NCI-H1694 treated with DMSO at 0.1 percent for 48 hours (cell line): ENCODE measurements at regions not wholly inside any gene's neighbourhood (a gene's known extent, or its start where the extent isn't known, plus 50 kb on each side); places are given as distances from the start of the nearest gene placed in this dataset.

Experiments
- DNase-seq: peaks from one replicate; lab custom pipeline; 2025; lab: John Stamatoyannopoulos, UW

DNA sequence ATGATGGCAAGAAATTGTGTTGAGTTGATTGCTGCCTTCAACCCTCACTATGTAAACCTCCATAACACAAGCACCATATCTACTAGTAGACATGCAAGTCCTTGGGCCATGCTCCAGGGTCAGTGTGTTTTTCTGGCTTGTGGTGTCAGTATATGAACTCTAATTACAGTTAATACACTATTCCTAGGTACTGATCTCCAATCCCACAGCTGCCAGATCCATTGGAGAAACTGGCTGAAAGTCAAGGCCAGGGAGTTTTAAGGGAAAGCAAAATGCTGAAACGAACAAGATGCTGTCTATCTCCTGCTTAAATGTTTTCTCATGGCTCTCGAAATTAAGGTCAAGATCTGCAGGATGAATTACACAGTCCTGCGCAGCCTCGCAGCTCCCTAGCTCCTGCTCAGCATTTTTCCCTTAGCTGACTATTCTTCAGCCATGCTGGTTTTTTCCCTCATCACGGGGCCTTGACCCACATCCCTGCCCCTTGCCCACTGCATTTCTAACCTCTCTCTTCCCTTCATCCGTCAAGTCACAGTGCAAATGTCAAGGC, 425.0 kb upstream of the ADAMTS9 start:
- DNase-seq, result no peak

- DNase-seq, result no peak
Observed at GRCh38 chr3:65110661-65111060, 422.9 kb upstream of the ADAMTS9 start.

DNA sequence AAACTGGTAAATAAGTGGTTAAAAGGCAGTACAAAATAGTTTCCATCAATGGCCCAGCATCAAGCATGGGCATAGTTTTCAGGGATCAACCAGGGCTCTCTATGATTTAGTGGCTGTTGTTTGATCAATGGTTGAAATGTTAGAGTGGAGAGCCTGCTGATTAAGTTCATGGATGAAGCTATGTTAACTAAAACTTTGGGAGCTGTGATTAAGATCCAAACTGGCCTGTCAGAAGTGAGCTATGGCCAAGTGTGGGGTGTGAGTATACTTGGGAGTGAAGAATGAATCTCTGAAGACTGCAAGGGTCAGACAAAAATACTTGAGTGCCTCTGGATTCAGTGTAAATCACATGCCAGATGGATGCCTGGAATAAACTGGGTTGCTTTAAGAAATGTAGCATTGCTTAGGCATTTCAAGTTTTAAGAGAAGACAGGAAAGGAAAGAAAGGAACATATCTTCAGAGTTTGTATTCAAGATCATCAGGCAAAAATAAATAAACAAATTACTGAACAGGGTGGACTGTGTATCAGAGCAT, 422.2 kb upstream of the ADAMTS9 start:
- no peak for DNase-seq

DNA sequence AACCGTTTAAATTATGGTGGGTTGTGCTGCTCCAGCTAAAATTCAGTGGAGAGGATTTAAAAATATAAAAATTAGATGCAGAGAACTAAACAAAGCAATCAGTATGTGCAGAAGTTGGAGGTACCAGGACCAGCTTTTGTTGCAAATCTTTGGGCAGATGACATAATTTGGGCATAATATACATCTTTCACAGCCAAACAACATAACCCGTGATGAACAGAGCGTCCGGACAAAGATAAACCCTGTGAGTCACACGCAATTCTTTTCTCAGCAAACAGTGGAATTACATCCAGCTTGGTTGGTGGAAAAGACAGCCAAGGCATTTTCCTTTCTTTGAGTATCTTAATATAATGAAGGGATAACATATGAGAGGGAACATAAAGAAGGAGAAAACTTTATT, 419.4 kb upstream of the ADAMTS9 start:
- no peak for DNase-seq

DNA sequence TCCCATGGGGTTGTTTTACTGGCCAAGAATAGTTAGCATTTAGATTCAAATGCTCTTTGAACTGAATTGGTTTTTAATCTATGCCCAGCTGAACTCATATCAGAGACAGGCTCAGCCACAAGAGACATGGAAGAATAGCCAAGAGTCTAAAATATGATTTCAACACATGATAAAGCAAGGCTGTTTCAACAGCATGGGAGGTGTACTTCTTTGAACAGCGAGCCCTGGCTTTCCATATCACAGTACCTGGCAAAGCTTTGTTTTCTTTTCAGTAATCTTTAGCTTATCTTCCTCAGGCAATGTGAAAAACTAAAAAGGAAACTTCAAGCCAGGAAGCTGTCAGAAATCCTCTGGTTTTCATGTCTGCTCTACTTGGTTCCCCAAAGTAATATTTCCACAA, 413.6 kb upstream of the ADAMTS9 start:
- no peak for DNase-seq

GRCh38 chr3:65098400-65098799, 410.6 kb upstream of the ADAMTS9 start:
- DNase-seq, result no peak

GRCh38 chr3:65096110-65096745, 408.4 kb upstream of the ADAMTS9 start:
- no peak for DNase-seq

DNA sequence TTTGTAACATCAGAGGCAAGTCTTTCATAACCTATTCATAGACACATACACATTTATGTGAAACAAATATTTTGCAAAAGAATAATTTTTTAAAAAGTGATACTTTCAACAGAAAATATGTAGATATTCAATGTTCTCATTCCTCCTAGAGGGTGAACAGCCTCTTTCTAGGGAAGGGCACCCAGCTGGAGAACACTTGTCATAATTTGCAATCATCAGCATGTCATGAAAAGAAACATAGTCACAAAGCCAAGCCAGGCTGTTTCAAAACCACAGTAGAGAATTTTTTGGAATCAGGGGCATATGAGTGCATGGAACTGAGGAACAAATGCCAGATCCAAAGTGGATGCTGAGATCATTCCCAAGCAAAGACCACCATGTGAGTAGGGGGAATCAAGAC, 406.9 kb upstream of the ADAMTS9 start:
- no peak for DNase-seq

DNA sequence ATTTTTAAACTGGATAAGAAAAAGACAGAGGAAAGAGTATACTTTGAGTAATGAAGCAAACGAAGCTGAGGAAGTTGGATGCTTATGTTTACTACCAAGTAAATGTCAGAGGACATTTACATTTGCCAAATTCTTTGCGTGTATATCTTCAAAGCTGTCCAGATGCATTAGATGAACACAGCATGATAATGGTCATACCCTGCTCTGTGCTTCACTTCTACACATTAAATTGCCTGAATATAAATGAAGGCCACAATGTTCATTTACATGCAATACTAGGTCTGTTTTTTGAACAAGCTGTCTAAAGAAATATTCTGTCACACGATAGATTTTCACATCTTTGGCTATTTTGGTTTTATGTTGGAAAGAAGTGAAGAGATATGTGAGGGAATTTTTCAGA, 405.8 kb upstream of the ADAMTS9 start:
- DNase-seq, result no peak

- no peak for DNase-seq
Observed at GRCh38 chr3:65091565-65091964, 403.8 kb upstream of the ADAMTS9 start.

DNA sequence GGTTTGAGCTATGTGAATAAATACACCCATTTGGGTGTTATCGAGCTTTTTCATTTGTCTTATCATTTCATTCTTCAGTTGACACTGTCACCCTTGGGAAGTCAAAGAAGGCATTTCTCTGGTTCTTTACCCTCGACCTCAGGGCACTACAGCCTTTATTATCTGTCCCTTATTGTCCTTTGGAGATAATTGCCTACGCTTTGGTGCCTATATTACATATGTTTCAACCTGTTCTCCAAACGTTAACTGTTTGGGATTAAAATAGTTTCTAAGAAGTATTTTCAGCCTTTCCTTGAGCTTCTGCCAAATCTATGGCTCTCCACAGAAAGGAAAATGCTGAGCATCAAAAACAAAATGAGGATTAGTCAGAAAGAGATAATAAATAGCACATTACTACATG, 395.4 kb upstream of the ADAMTS9 start:
- no peak for DNase-seq

DNA sequence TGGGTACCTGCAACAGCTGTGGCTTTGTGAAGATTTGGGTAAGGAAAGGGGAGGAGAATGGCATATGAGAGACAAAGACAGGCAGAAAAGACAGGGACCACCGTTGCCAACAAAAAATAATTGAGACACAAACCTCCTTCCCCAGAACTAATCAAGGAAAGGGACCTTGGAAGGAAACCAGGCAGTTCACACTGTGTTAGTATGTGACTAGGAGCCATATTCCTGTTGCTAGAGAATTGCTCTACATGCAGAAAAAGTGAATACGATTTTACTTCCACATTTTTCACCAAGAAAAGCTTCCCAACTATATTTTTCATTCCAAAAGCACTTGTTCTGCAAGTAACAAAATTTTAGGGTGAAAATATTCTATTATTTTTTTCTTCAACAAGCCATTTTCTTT, 393.7 kb upstream of the ADAMTS9 start:
- no peak for DNase-seq

- DNase-seq, result no peak
Observed at GRCh38 chr3:65080432-65080831, 392.6 kb upstream of the ADAMTS9 start.

- no peak for DNase-seq
Observed at GRCh38 chr3:65079560-65079959, 391.8 kb upstream of the ADAMTS9 start.

DNA sequence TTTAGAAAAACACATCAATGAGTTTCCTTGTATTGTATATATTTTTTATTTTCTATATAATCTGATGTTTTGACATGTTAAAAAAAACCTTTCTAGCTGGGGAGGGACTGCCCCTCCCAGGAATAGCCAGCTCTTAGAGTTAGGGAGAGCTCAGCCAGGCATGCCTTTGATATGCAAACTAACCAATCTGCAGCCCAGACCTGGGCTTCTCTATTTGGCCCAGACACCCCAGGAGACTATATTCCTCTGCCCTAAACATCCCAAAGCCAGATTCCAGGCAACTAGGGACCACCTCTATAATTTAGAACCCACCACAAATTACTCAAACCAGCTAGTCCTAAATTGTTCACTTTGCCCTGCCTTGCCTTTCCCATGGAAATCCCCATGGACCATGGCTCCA, 390.9 kb upstream of the ADAMTS9 start:
- no peak for DNase-seq

DNA sequence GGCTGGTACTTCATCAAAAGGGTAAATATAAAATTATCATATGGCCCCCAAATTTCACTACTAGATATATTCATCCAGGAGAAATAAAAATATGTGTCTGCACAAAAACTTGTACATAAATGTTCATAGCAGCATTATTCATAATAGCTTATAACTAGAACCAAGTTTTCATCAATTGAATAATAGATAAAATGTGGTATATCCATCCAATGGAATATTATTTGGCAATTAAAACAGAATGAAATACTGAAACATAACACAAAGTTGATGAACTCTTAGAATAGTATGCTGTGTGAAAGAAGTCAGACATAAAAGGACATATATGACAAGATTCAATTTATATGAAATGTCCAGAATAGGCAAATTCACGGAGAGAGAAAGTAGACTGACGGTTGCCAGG, 389.3 kb upstream of the ADAMTS9 start:
- no peak for DNase-seq

DNA sequence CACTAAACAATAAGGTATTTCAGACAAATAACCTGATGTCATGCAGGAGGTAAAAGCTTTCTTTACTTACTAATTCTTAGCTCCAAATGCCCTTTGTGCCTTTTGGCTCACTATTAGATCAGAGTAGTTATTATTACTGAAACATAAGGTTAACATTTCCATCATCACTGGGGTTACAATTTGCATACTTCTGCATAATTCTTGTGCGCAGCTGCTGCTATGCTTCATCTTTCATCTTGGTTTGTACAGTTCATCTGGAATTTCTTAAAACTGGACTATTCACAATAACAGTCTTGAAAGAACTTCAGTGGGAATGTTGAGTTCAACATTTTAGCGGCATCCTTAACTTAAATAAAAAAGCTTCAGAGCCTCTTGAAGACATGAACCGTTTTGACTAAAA, 383.2 kb upstream of the ADAMTS9 start:
- no peak for DNase-seq

- no peak for DNase-seq
Observed at GRCh38 chr3:65060904-65061303, 373.1 kb upstream of the ADAMTS9 start.

DNA sequence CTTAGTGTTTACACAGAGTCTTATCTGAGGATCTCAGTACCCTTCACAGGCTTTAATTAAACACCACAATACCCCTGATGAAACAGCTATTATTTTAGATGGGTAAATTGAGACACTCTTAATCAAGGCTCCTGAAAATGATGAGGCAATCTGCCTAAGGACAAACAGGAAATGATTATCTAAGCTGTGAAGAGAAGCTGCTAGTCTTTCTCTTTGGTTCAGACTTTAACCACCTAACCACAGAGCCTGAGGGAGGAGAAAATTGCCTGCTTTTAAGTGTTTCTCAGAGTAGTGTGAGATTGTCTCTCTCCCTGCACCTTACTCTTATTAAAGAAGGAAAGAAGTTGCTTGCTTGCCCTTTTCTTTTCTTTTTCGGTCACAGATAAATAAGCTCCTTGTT, 364.3 kb upstream of the ADAMTS9 start:
- no peak for DNase-seq

DNA sequence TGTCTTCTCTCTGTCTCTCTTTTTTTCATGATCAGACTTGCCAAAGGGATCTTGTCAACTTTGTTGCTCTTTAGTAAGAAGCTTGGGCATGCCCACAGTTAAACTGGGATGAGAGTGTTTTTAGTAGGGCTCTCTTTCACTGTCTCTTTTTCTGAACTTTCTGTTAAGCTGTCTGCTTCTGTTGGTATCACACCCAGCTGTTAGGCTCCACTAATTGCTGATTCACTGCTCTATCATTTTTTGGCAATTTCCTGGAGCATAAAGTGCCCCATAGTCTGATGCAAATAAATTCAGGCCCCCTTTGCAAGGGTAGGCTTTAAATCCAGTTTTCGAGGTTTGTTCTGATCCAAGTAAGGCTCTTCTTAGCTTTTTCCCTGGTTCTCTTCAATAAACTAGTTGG, 360.4 kb upstream of the ADAMTS9 start:
- no peak for DNase-seq

DNA sequence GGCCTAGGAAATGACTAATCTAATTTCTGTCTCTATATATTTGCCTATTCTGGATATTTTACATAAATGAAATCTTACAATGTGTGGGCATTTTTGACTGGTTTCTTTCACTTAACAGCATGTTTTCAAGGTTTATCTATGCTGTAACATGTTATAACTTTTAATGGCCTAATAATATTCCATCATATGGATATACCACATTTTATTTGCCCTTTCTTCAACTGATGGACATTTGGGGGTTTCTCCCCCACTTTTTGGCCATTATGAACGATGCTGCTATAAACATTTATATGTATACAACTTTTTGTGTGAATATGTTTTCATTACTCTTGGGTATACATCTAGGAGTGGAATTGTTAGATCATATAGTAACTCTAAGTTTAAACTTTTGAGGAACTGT, 357.3 kb upstream of the ADAMTS9 start:
- no peak for DNase-seq

- no peak for DNase-seq
Observed at GRCh38 chr3:65044401-65044800, 356.6 kb upstream of the ADAMTS9 start.

GRCh38 chr3:65042675-65043074, 354.9 kb upstream of the ADAMTS9 start:
- no peak for DNase-seq

DNA sequence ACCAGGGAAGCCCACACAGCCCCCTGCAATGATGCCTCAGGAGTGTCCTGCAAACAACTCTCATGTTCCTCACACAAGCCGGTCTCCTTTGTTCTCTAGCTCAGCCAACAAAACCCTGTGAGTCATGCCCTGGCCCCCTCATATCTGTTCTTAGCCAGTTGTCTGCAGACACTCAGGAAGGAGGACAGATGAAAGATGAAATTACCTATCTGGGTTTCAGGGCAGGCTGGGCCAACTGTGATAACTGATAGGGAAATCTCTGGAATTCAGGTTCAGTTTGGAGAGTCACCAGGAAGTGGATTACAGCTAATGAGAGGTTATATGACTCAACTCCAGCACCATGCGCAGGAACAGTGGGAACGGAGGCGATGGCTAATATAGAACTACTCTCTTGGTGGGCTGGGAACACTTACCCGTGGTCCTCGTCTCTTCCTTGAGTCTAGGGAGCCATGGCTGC, 352.0 kb upstream of the ADAMTS9 start:
- no peak for DNase-seq
